ENCODE measurements at regions not wholly inside any gene's neighbourhood (a gene's known extent, or its start where the extent isn't known, plus 50 kb on each side); places are given as distances from the start of the nearest gene placed in this dataset.

GRCh38 chr13:95497381-95497807, 55.1 kb upstream of the CLDN10 start:
- ChIA-PET CTCF (ENCODE audit: unreplicated experiment) (no interaction called here), POLR2A (interaction anchor here (0.6 kb wide), 1 partner anchor 119 kb away, joined by 3 read pairs; no protein-coding TSS in a partner anchor)
- H3K9me2 ChIP-seq (ENCODE audit: insufficient read depth, low read length) = no peaks in the 10 kb centered on the region
- no peak overlapping the region for H3K27ac ChIP-seq (ENCODE audit: low read depth, low read length, poor library complexity, severe bottlenecking)
- no peaks in the 10 kb centered on the region for H3K36me3 ChIP-seq (ENCODE audit: insufficient read depth, low read length)
- intact Hi-C loops (cut with micrococcal nuclease; ENCODE audit: unreplicated experiment) = no loop called here
- no peak overlapping the region for H2AFZ ChIP-seq (ENCODE audit: low read length)
- H3K79me2 ChIP-seq (ENCODE audit: insufficient read depth, low read depth, low read length) = no peaks in the 10 kb centered on the region
- no peak overlapping the region for H3K4me3 ChIP-seq (ENCODE audit: low read depth, low read length, poor library complexity, severe bottlenecking)
- BruUV-seq (replicated peaks) = no TSS peak
- no peaks in the 10 kb centered on the region for H3K4me1 ChIP-seq (ENCODE audit: insufficient read depth, low read length, poor library complexity, severe bottlenecking)
- no peaks in the 10 kb centered on the region for H4K20me1 ChIP-seq (ENCODE audit: insufficient read depth, low read length)
- no peak overlapping the region for H3K4me2 ChIP-seq (ENCODE audit: low read length)
- TF ChIP-seq EZH2phosphoT487 (IDR thresholded peaks at IDR 0.05; ENCODE audit: borderline replicate concordance, low read depth, low read length) (no peak), CTCF (conservative IDR thresholded peaks at IDR 0.05; ENCODE audit: low read length) (no peak)
- H3K9me3 ChIP-seq (ENCODE audit: low read length) = no peaks in the 10 kb centered on the region
- no peak for DNase-seq (ENCODE audit: low spot score)

GRCh38 chr13:95498886-95499285, 53.6 kb upstream of the CLDN10 start:
- no peak overlapping the region for H2AFZ ChIP-seq (ENCODE audit: low read length)
- no peak for DNase-seq (ENCODE audit: low spot score)
- no peaks in the 10 kb centered on the region for H3K4me1 ChIP-seq (ENCODE audit: insufficient read depth, low read length, poor library complexity, severe bottlenecking)
- no peaks in the 10 kb centered on the region for H3K79me2 ChIP-seq (ENCODE audit: insufficient read depth, low read depth, low read length)
- no peak overlapping the region for H3K27ac ChIP-seq (ENCODE audit: low read depth, low read length, poor library complexity, severe bottlenecking)
- no peaks in the 10 kb centered on the region for H3K9me2 ChIP-seq (ENCODE audit: insufficient read depth, low read length)
- no peaks in the 10 kb centered on the region for H3K36me3 ChIP-seq (ENCODE audit: insufficient read depth, low read length)
- intact Hi-C loops (cut with micrococcal nuclease; ENCODE audit: unreplicated experiment) = no loop called here
- H3K4me2 ChIP-seq (ENCODE audit: low read length) = no peak overlapping the region
- H3K4me3 ChIP-seq (ENCODE audit: low read depth, low read length, poor library complexity, severe bottlenecking) = no peak overlapping the region
- ChIA-PET POLR2A (no interaction called here), CTCF (ENCODE audit: unreplicated experiment) (no interaction called here)
- H4K20me1 ChIP-seq (ENCODE audit: insufficient read depth, low read length) = no peaks in the 10 kb centered on the region
- no peak for TF ChIP-seq CTCF (conservative IDR thresholded peaks at IDR 0.05; ENCODE audit: low read length)
- TF ChIP-seq EZH2phosphoT487 (IDR thresholded peaks at IDR 0.05; ENCODE audit: borderline replicate concordance, low read depth, low read length) = no peak
- BruUV-seq (replicated peaks) = no TSS peak
- H3K9me3 ChIP-seq (ENCODE audit: low read length) = no peaks in the 10 kb centered on the region

- Histone ChIP-seq H4K20me1 (ENCODE audit: insufficient read depth, low read length) (no peaks in the 10 kb centered on the region), H3K4me2 (ENCODE audit: low read length) (no peak overlapping the region), H3K27ac (ENCODE audit: low read depth, low read length, poor library complexity, severe bottlenecking) (no peak overlapping the region), H3K9me3 (ENCODE audit: low read length) (no peaks in the 10 kb centered on the region), H3K4me1 (ENCODE audit: insufficient read depth, low read length, poor library complexity, severe bottlenecking) (no peaks in the 10 kb centered on the region), H3K4me3 (ENCODE audit: low read depth, low read length, poor library complexity, severe bottlenecking) (no peak overlapping the region), H3K79me2 (ENCODE audit: insufficient read depth, low read depth, low read length) (no peaks in the 10 kb centered on the region), H3K36me3 (ENCODE audit: insufficient read depth, low read length) (no peaks in the 10 kb centered on the region), H2AFZ (ENCODE audit: low read length) (no peak overlapping the region), H3K9me2 (ENCODE audit: insufficient read depth, low read length) (no peaks in the 10 kb centered on the region)
- no TSS peak for BruUV-seq (replicated peaks)
- no peak for DNase-seq (ENCODE audit: low spot score)
- intact Hi-C loops (cut with micrococcal nuclease; ENCODE audit: unreplicated experiment) = no loop called here
- POLR2A ChIA-PET = no interaction called here
- CTCF ChIA-PET (ENCODE audit: unreplicated experiment) = no interaction called here
- TF ChIP-seq EZH2phosphoT487 (IDR thresholded peaks at IDR 0.05; ENCODE audit: borderline replicate concordance, low read depth, low read length) (no peak), CTCF (conservative IDR thresholded peaks at IDR 0.05; ENCODE audit: low read length) (no peak)
Measured at GRCh38 chr13:95499811-95500712, 52.5 kb upstream of the CLDN10 start.
